WERI-Rb-1 (cell line): ENCODE measurements at regions not wholly inside any gene's neighbourhood (a gene's known extent, or its start where the extent isn't known, plus 50 kb on each side); places are given as distances from the start of the nearest gene placed in this dataset.

Experiments
- DNase-seq: peaks from one replicate; pipeline ENCODE4 v3.0.0-alpha.2; 2020
- H3K27ac ChIP-seq: fragments of 250-450 bp; sonication (Bioruptor Pico); 2 replicates; pipeline ENCODE4 v1.5.1; 2020; ENCODE audit warnings: mild to moderate bottlenecking, moderate library complexity
- H3K27me3 ChIP-seq: fragments of 250-450 bp; sonication (Bioruptor Pico); 2 replicates; pipeline ENCODE4 v1.5.1; 2021; ENCODE audit warnings: mild to moderate bottlenecking, low read depth, moderate library complexity; ENCODE audit not compliant: insufficient read depth, severe bottlenecking
- H3K36me3 ChIP-seq: fragments of 250-450 bp; sonication (Bioruptor Pico); 2 replicates; pipeline ENCODE4 v1.5.1; 2020; ENCODE audit warnings: mild to moderate bottlenecking, moderate library complexity
- H3K4me3 ChIP-seq: 2 replicates; pipeline ENCODE4 v1.5.1; 2011; ENCODE audit warnings: low read depth, mild to moderate bottlenecking, control low read depth, low read length
- H3K9me3 ChIP-seq: fragments of 250-450 bp; sonication (Bioruptor Pico); 2 replicates; pipeline ENCODE4 v1.5.1; 2021; ENCODE audit warnings: mild to moderate bottlenecking, moderate library complexity; ENCODE audit not compliant: severe bottlenecking
- TF ChIP-seq, protein P1 (sequence below): IDR thresholded peaks from 2 replicates; pipeline ENCODE4 v1.5.1; 2011; ENCODE audit warnings: low read depth, mild to moderate bottlenecking, control low read depth, inconsistent platforms, low read length

DNA sequence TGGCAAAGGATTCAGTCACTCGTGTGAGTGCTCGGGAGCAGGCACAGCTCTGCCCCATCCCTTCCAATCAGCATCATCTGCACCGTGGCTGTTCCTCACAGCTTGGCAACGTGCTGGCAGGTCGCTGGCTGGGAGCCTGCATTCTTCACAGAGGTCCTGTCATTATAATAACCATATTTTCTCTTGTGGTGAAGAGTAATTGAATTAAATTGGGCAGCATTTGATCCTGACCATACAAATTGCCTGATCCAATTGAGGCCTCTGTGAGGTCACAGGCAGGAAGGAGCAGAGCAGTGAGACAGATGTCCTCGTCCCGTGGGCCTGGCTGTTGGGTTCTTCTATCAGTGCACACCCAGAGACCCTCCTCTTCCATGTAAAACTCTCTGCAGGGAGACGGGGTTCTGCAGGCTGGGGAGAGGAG lies 407.8 kb downstream of the COG6 start:
- Histone ChIP-seq H3K9me3 (no peaks in the 10 kb centered on the region), H3K27ac (no peak overlapping the region), H3K27me3 (no peaks in the 10 kb centered on the region), H3K4me3 (no peak overlapping the region), H3K36me3 (no peaks in the 10 kb centered on the region)
- TF ChIP-seq, protein P1, sequence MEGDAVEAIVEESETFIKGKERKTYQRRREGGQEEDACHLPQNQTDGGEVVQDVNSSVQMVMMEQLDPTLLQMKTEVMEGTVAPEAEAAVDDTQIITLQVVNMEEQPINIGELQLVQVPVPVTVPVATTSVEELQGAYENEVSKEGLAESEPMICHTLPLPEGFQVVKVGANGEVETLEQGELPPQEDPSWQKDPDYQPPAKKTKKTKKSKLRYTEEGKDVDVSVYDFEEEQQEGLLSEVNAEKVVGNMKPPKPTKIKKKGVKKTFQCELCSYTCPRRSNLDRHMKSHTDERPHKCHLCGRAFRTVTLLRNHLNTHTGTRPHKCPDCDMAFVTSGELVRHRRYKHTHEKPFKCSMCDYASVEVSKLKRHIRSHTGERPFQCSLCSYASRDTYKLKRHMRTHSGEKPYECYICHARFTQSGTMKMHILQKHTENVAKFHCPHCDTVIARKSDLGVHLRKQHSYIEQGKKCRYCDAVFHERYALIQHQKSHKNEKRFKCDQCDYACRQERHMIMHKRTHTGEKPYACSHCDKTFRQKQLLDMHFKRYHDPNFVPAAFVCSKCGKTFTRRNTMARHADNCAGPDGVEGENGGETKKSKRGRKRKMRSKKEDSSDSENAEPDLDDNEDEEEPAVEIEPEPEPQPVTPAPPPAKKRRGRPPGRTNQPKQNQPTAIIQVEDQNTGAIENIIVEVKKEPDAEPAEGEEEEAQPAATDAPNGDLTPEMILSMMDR: no peak
- no peak for DNase-seq

DNA sequence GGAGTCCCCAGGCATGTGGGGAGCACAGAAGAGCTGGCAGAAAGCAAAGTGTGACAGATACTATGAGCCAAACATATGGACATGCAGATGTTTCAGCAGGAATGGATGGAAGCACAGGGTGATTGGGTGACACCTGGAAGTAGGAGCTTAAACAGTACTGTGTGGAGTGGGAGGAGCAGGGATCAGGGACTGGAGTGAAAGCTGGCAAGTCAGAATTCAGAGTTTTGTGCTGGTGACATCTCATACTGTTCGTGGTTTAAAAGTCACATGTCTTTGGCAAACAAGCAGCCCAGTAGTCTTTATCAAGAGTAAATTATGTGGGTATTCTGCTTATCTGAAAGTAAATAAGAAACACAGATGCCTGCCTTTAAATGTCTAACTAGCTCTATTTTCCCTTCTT lies 408.2 kb downstream of the COG6 start:
- Histone ChIP-seq H3K4me3 (no peak overlapping the region), H3K27me3 (no peaks in the 10 kb centered on the region), H3K27ac (no peak overlapping the region), H3K36me3 (no peaks in the 10 kb centered on the region), H3K9me3 (no peaks in the 10 kb centered on the region)
- DNase-seq: no peak
- TF ChIP-seq, protein P1: no peak

DNA sequence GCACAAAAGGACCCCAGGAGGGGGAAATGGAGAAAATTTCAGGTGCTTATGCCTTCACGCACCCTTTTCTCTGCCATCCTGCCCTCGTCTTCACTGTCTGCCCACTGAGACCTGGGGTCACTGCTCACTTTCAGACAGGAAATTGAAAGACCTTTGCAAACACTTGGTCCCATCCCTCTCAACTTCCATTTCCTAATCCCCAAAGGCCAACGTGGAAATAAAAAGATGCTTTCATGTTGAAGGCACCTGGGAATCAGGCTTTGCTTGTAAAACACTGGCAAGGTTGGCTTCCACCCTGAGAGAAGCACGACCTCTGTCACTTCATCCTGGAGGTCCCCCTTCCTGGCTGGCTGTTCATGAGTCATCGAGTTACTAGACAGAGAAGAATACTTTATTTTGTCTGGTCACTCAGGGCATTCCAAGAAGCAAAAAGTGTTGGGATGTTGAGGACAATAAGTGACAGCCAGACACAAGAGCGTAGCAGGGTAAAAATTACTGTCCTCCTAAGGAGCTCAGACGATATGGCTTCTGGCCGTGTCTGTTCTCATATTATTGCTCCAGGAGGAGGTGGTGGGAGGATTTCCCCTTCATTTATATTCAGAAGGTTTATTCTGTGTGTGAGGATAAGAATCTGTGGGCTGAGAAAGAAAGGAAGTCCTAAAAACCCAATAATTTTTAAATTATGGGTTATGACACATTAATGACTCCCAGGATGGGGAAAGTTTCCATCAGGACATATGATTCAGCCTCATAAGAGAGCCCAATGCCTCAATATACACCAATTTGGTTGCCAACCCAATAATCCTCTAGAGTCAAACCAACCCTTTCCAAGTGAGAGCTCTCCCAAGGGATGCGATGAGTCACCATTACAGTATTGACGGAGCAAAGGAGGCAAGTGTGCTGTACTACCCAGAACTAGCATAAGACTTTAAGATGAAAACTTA lies 409.0 kb downstream of the COG6 start:
- Histone ChIP-seq H3K27me3 (no peaks in the 10 kb centered on the region), H3K4me3 (no peak overlapping the region), H3K27ac (no peak overlapping the region), H3K9me3 (no peaks in the 10 kb centered on the region), H3K36me3 (no peaks in the 10 kb centered on the region)
- DNase-seq: no peak
- TF ChIP-seq, protein P1: no peak

DNA sequence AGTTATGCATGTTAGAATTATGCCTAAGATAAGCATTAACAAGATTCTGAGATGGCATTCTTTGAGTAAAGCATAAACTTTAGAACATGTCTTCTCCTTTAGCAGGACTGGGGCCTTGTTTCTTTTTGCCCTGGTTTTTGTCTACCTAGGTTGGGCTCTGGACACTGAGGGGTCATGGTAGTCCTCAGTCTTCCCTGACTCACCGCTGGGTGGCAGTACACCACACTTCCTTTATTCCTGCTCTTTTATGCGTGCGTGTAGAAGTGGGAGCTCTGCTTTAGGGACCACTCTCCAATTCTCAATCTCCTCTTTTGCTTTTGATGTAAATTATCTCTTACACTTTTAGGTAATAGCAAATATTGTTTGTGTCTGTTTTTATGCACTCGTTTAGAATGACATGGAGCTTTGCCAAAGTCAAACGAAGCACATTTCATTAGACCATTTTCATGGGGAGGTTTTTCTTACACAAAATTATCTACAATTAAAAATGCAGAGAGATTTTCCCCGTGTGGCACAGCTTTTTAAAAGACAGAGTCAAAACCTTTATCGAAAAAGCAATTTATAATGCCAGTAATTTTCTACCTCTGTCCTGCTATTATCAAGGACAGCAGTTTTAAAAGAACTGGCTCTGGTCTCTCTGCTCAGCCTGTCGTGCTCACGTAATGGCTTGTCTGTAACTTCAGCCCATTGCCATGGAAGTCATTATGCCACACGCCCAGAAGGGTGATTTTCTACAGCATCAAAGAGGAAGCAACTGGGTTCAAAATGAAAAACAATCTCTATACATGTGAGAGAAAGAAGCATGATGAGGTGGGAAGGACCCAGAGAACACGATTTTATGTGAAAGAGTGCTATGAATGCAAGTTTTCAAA lies 413.9 kb downstream of the COG6 start:
- TF ChIP-seq, protein P1: peak; percentile 66
- Histone ChIP-seq H3K4me3 (no peak overlapping the region), H3K36me3 (no peaks in the 10 kb centered on the region), H3K27ac (no peak overlapping the region), H3K9me3 (no peaks in the 10 kb centered on the region), H3K27me3 (no peaks in the 10 kb centered on the region)
- DNase-seq: peak; percentile 64

DNA sequence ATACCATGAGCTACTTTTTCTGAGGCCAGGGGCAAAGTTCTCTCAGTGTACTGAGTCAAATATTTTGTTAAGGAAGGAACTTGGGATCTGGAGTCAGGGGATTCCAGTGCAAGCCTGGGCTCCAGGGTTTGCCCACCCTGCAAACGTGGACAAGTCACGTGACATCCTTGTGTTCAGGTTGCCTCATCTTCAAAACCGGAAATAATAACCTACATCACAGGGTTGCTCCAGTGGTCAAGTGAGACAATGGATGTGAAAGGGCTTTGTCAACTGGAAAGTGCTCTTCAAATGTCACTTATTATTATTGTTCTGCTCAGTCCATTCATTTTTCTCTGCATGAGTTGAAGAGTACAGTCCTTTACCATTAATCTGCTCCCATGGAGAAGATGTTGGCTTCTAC lies 414.9 kb downstream of the COG6 start:
- Histone ChIP-seq H3K27me3 (no peaks in the 10 kb centered on the region), H3K4me3 (no peak overlapping the region), H3K9me3 (no peaks in the 10 kb centered on the region), H3K27ac (no peak overlapping the region), H3K36me3 (no peaks in the 10 kb centered on the region)
- DNase-seq: no peak
- TF ChIP-seq, protein P1: no peak
